ENCODE measurements at regions not wholly inside any gene's neighbourhood (a gene's known extent, or its start where the extent isn't known, plus 50 kb on each side); places are given as distances from the start of the nearest gene placed in this dataset.

DNA sequence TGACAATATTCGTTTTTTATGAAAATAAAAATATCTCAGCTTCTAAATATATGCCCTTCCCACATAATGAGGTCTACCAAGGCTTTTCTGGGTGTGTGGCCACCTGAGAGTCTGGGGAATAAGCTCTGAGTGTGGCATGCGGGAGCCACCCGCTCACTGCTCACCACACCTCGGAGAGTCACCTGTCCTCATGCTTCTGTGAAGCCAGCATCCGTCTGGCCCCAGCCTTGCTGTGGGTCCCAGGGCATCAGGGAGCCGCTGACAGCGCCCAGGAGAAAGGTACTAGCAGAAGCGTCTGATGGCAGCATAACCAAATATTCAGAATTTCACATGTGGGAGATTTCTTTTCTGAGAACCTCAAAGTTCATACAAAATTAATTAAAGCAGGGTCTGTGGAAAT, 133.2 kb upstream of the IRX4 start:
- no peaks in the 10 kb centered on the region for H3K36me3 ChIP-seq (ENCODE audit: insufficient read depth, low read length)
- H3K27me3 ChIP-seq (ENCODE audit: insufficient read depth, low read length): no peaks in the 10 kb centered on the region
- no peaks in the 10 kb centered on the region for H3K79me2 ChIP-seq (ENCODE audit: insufficient read depth, low read length)
- no peak overlapping the region for H2AFZ ChIP-seq (ENCODE audit: low read length)
- H3K4me1 ChIP-seq (ENCODE audit: insufficient read depth, low read length, severe bottlenecking): no peaks in the 10 kb centered on the region
- no peak overlapping the region for H3K9ac ChIP-seq (ENCODE audit: low read length)
- H3K9me2 ChIP-seq (ENCODE audit: low read depth, low read length): no peaks in the 10 kb centered on the region
- H3K27ac ChIP-seq (ENCODE audit: low read depth, low read length, poor library complexity, severe bottlenecking): no peak overlapping the region
- H3K4me2 ChIP-seq (ENCODE audit: low read length): no peak overlapping the region
- H4K20me1 ChIP-seq (ENCODE audit: insufficient read depth, low read length): no peaks in the 10 kb centered on the region
- TF ChIP-seq EZH2 (IDR thresholded peaks at IDR 0.05; ENCODE audit: borderline replicate concordance, low read length): no peak
- no peak for TF ChIP-seq CTCF (IDR thresholded peaks at IDR 0.05; ENCODE audit: low read length)
- H3F3A ChIP-seq (ENCODE audit: insufficient read depth, low read length): no peaks in the 10 kb centered on the region
- H3K4me3 ChIP-seq (ENCODE audit: low read depth, low read length, poor library complexity, severe bottlenecking): no peak overlapping the region
- H3K9me3 ChIP-seq (ENCODE audit: low read length): no peaks in the 10 kb centered on the region

DNA sequence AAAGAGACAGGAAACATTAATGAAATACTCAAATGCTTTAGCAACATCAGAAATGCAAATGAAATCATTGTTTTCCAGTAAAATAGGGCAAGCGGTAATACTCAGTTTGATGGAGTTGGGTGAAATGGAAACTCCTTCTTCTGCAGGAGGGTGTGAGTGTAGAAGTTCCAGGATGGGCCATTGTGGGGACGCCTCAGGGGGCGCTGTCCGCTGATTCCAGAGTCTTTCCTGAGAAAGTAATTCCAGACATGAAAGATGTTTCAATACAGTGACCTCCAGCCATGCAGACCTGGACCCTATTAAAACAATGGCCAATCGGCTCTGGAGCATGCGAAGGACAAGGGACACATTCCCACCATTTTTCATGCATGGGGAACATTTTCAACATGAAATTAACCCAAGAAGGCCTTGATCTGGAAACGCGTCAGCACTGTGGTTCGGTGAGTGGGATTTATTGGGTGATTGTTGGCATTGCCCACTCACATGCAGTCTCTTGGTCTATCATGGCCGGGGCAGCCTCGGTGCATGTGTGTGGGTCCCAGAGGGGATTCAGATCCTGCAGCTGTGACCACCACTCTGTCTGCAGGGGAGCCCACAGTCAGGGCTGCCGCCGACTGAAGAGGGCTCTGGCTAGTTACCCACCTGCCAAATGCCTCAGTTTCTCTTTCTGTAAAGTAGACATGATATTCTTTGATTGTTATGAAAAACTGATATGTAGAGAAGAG, 132.6 kb upstream of the IRX4 start:
- Histone ChIP-seq H3K4me1 (ENCODE audit: insufficient read depth, low read length, severe bottlenecking) (no peaks in the 10 kb centered on the region), H3K27ac (ENCODE audit: low read depth, low read length, poor library complexity, severe bottlenecking) (no peak overlapping the region), H2AFZ (ENCODE audit: low read length) (no peak overlapping the region), H3K4me2 (ENCODE audit: low read length) (no peak overlapping the region), H3F3A (ENCODE audit: insufficient read depth, low read length) (no peaks in the 10 kb centered on the region), H3K9me2 (ENCODE audit: low read depth, low read length) (no peaks in the 10 kb centered on the region), H3K27me3 (ENCODE audit: insufficient read depth, low read length) (no peaks in the 10 kb centered on the region), H3K9ac (ENCODE audit: low read length) (no peak overlapping the region), H4K20me1 (ENCODE audit: insufficient read depth, low read length) (no peaks in the 10 kb centered on the region), H3K79me2 (ENCODE audit: insufficient read depth, low read length) (no peaks in the 10 kb centered on the region), H3K4me3 (ENCODE audit: low read depth, low read length, poor library complexity, severe bottlenecking) (no peak overlapping the region), H3K9me3 (ENCODE audit: low read length) (no peaks in the 10 kb centered on the region), H3K36me3 (ENCODE audit: insufficient read depth, low read length) (no peaks in the 10 kb centered on the region)
- TF ChIP-seq EZH2 (IDR thresholded peaks at IDR 0.05; ENCODE audit: borderline replicate concordance, low read length) (no peak), CTCF (IDR thresholded peaks at IDR 0.05; ENCODE audit: low read length) (no peak)

DNA sequence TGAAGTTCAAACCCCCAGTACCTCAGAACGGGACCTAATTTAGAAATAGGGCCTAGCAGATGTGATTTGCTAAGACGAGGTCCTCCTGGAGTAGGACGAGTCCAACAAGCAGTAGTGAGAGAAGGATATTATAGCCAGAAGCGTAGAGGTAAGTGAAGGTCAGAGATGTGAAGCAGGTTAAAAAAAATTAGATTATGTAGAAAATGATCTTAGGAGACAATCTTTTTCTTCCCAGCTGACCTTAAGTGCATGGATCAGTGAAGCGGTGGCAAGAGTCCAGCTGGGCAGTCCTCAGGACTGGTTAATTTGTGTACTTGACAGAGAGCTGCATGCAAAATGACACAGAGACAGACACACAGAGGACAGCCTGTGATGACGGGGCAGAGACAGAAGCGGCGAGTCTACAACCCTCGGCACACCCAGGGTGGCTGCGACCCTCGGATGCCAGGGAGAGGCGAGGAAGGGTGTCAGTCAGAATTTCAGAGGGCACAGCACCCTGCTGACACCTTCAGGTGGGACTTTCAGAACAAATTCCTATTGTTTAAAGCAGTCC, 131.4 kb upstream of the IRX4 start:
- H3K9me3 ChIP-seq (ENCODE audit: low read length): no peaks in the 10 kb centered on the region
- no peaks in the 10 kb centered on the region for H3K36me3 ChIP-seq (ENCODE audit: insufficient read depth, low read length)
- TF ChIP-seq CTCF (IDR thresholded peaks at IDR 0.05; ENCODE audit: low read length) (no peak), EZH2 (IDR thresholded peaks at IDR 0.05; ENCODE audit: borderline replicate concordance, low read length) (no peak)
- no peaks in the 10 kb centered on the region for H3K79me2 ChIP-seq (ENCODE audit: insufficient read depth, low read length)
- H3K4me1 ChIP-seq (ENCODE audit: insufficient read depth, low read length, severe bottlenecking): no peaks in the 10 kb centered on the region
- H3K9ac ChIP-seq (ENCODE audit: low read length): no peak overlapping the region
- 0 out of 2 replicates have a peak, but pooled peaks cover 4% of the 10 kb centered on the region for H3K27me3 ChIP-seq (ENCODE audit: insufficient read depth, low read length)
- H3K4me3 ChIP-seq (ENCODE audit: low read depth, low read length, poor library complexity, severe bottlenecking): no peak overlapping the region
- H4K20me1 ChIP-seq (ENCODE audit: insufficient read depth, low read length): no peaks in the 10 kb centered on the region
- H3K9me2 ChIP-seq (ENCODE audit: low read depth, low read length): no peaks in the 10 kb centered on the region
- no peak overlapping the region for H2AFZ ChIP-seq (ENCODE audit: low read length)
- no peak overlapping the region for H3K27ac ChIP-seq (ENCODE audit: low read depth, low read length, poor library complexity, severe bottlenecking)
- H3F3A ChIP-seq (ENCODE audit: insufficient read depth, low read length): no peaks in the 10 kb centered on the region
- no peak overlapping the region for H3K4me2 ChIP-seq (ENCODE audit: low read length)

Data from OCI-LY1 (cell line).